Liver (tissue), 8 donors: ENCODE measurements at regions not wholly inside any gene's neighbourhood (a gene's known extent, or its start where the extent isn't known, plus 50 kb on each side); places are given as distances from the start of the nearest gene placed in this dataset.

ENCODE experiments used
- DNase-seq: peaks from one replicate; pipeline ENCODE4 v3.0.0-alpha.2; 2017; ENCODE audit warnings: low spot score
- H3K27ac ChIP-seq, 2 donors: one replicate each; pipeline ENCODE4 v1.7.0; 2013; ENCODE audit warnings: inconsistent platforms in 2 of 2, low read length in 2 of 2, control low read depth in 1 of 2, low read depth in 1 of 2, mild to moderate bottlenecking in 1 of 2
- H3K27me3 ChIP-seq, 4 donors: one replicate each; pipeline versions ENCODE4 v1.6.1 to v1.7.0; 2013; ENCODE audit warnings: low read length in 3 of 4, inconsistent platforms in 1 of 4, mild to moderate bottlenecking in 1 of 4, moderate library complexity in 1 of 4; ENCODE audit not compliant: control insufficient read depth in 4 of 4, insufficient read depth in 4 of 4
- H3K36me3 ChIP-seq, 4 donors: one replicate each; pipeline versions ENCODE4 v1.6.1 to v1.7.0; 2013; ENCODE audit warnings: low read length in 3 of 4, mild to moderate bottlenecking in 3 of 4, low read depth in 1 of 4, moderate library complexity in 1 of 4; ENCODE audit not compliant: control insufficient read depth in 4 of 4, insufficient read depth in 3 of 4
- H3K4me1 ChIP-seq, 4 donors: one replicate each; pipeline versions ENCODE4 v1.6.1 to v1.7.0; 2013; ENCODE audit warnings: low read length in 3 of 4, mild to moderate bottlenecking in 3 of 4, moderate library complexity in 1 of 4; ENCODE audit not compliant: control insufficient read depth in 4 of 4, insufficient read depth in 4 of 4
- H3K4me3 ChIP-seq, 3 donors: one replicate each; pipeline versions ENCODE4 v1.6.1 to v1.7.0; 2013; ENCODE audit warnings: low read length in 3 of 3, control low read depth in 1 of 3, low read depth in 1 of 3, mild to moderate bottlenecking in 1 of 3
- H3K9ac ChIP-seq, 2 donors: one replicate each; pipeline ENCODE4 v1.7.0; 2013; ENCODE audit warnings: low read length in 2 of 2, mild to moderate bottlenecking in 2 of 2, moderate library complexity in 2 of 2, control low read depth in 1 of 2, low read depth in 1 of 2
- H3K9me3 ChIP-seq, 4 donors: one replicate each; pipeline versions ENCODE4 v1.6.1 to v1.7.0; 2013; ENCODE audit warnings: low read length in 3 of 4; ENCODE audit not compliant: control insufficient read depth in 4 of 4
- ATF3 ChIP-seq: IDR thresholded peaks from 2 replicates; pipeline ENCODE4 v1.6.1; 2016; ENCODE audit warnings: antibody characterized with exemption
- CTCF ChIP-seq: fragments of 150-350 bp; IDR thresholded peaks from 2 replicates; pipeline ENCODE4 v1.5.1; 2017; ENCODE audit warnings: improper control_type of control experiment, low read depth, low read length; ENCODE audit not compliant: missing input control
- EGR1 ChIP-seq, 2 donors: IDR thresholded peaks; 2 replicates each; pipeline ENCODE4 v1.6.1; 2016 to 2018; ENCODE audit warnings: antibody characterized with exemption in 2 of 2, low read depth in 2 of 2
- FOXA1 ChIP-seq: IDR thresholded peaks from 2 replicates; pipeline ENCODE4 v1.6.1; 2016; ENCODE audit warnings: antibody characterized with exemption
- FOXA2 ChIP-seq: IDR thresholded peaks from 2 replicates; pipeline ENCODE4 v1.6.1; 2016; ENCODE audit warnings: antibody characterized with exemption
- GABPA ChIP-seq, 2 donors: IDR thresholded peaks in 1 of 2; conservative IDR thresholded peaks in 1 of 2; 2 replicates each; pipeline ENCODE4 v1.6.1; 2016; ENCODE audit warnings: antibody characterized with exemption in 2 of 2, mild to moderate bottlenecking in 1 of 2, moderate library complexity in 1 of 2
- HNF4A ChIP-seq, 2 donors: conservative IDR thresholded peaks; 2 replicates each; pipeline ENCODE4 v1.6.1; 2016; ENCODE audit warnings: antibody characterized with exemption in 2 of 2, mild to moderate bottlenecking in 2 of 2
- HNF4G ChIP-seq: IDR thresholded peaks from 2 replicates; pipeline ENCODE4 v1.6.1; 2016; ENCODE audit warnings: antibody characterized with exemption
- MAX ChIP-seq: IDR thresholded peaks from 2 replicates; pipeline ENCODE4 v1.6.1; 2016; ENCODE audit warnings: antibody characterized with exemption
- NR2F2 ChIP-seq: IDR thresholded peaks from 2 replicates; pipeline ENCODE4 v1.6.1; 2016; ENCODE audit warnings: antibody characterized with exemption
- RAD21 ChIP-seq, 2 donors: IDR thresholded peaks; 2 replicates each; pipeline ENCODE4 v1.6.1; 2016; ENCODE audit warnings: antibody characterized with exemption in 2 of 2, mild to moderate bottlenecking in 2 of 2
- REST ChIP-seq: IDR thresholded peaks from 2 replicates; pipeline ENCODE4 v1.6.1; 2016; ENCODE audit warnings: antibody characterized with exemption, mild to moderate bottlenecking
- RXRA ChIP-seq, 2 donors: IDR thresholded peaks; 2 replicates each; pipeline ENCODE4 v1.6.1; 2017 to 2018; ENCODE audit warnings: antibody characterized with exemption in 2 of 2, mild to moderate bottlenecking in 1 of 2
- SP1 ChIP-seq: IDR thresholded peaks from 2 replicates; pipeline ENCODE4 v1.6.1; 2018; ENCODE audit warnings: antibody characterized with exemption, mild to moderate bottlenecking
- TAF1 ChIP-seq: conservative IDR thresholded peaks from 2 replicates; pipeline ENCODE4 v1.6.1; 2016; ENCODE audit warnings: antibody characterized with exemption, mild to moderate bottlenecking
- YY1 ChIP-seq: IDR thresholded peaks from 2 replicates; pipeline ENCODE4 v1.6.1; 2016; ENCODE audit warnings: antibody characterized with exemption, mild to moderate bottlenecking
- ZBTB33 ChIP-seq: IDR thresholded peaks from 2 replicates; pipeline ENCODE4 v1.6.1; 2016; ENCODE audit warnings: antibody characterized with exemption
- WGBS: extraction: QIAGEN DNeasy Blood & Tissue Kit; methylation state at CpG from one replicate; pipeline ENCODE4 v1.1.7; 2013; 5-methylcytosine and 5-hydroxymethylcytosine counted together
- donor health status: healthy.
- donor health status: healthy.
- donor health status: healthy.
- donor health status: healthy.
- donor health status: healthy.

- no peak overlapping the region for H3K4me3 ChIP-seq
- H3K36me3 ChIP-seq, result no peaks in the 10 kb centered on the region
- 91% methylated on average over 12 of the region's 12 CpGs for WGBS
- H3K9me3 ChIP-seq, result no peaks in the 10 kb centered on the region
- H3K4me1 ChIP-seq, result no peaks in the 10 kb centered on the region
- no peak for TF ChIP-seq SP1
- TF ChIP-seq MAX, result no peak
- no peak for TF ChIP-seq ATF3
- TF ChIP-seq ZBTB33, result no peak
- no peak for TF ChIP-seq RXRA (IDR thresholded peaks at IDR 0.05)
- TF ChIP-seq CTCF, result no peak
- no peak for TF ChIP-seq TAF1
- no peak for TF ChIP-seq HNF4G
- no peak for TF ChIP-seq FOXA1
- TF ChIP-seq GABPA (IDR thresholded peaks at IDR 0.05 in 1 of 2, conservative IDR thresholded peaks at IDR 0.05 in 1 of 2), result no peak
- TF ChIP-seq REST, result no peak
- TF ChIP-seq HNF4A (conservative IDR thresholded peaks at IDR 0.05), result no peak
- TF ChIP-seq EGR1 (IDR thresholded peaks at IDR 0.05; ENCODE audit: low read depth in 2 of 2), result no peak
- no peak for TF ChIP-seq FOXA2
- no peak for TF ChIP-seq YY1
- no peak for TF ChIP-seq RAD21 (IDR thresholded peaks at IDR 0.05)
- TF ChIP-seq NR2F2, result no peak
- no peak overlapping the region for H3K9ac ChIP-seq
- no peak for DNase-seq
- peaks cover 0 to 2% (median 0%) of the 10 kb centered on the region in 4 donors for H3K27me3 ChIP-seq
- H3K27ac ChIP-seq, result no peak overlapping the region
These were observed 639.1 kb downstream of the TBC1D22A start for GRCh38 chr22:47401592-47401898.
